ENCODE measurements at regions not wholly inside any gene's neighbourhood (a gene's known extent, or its start where the extent isn't known, plus 50 kb on each side); places are given as distances from the start of the nearest gene placed in this dataset.

DNA sequence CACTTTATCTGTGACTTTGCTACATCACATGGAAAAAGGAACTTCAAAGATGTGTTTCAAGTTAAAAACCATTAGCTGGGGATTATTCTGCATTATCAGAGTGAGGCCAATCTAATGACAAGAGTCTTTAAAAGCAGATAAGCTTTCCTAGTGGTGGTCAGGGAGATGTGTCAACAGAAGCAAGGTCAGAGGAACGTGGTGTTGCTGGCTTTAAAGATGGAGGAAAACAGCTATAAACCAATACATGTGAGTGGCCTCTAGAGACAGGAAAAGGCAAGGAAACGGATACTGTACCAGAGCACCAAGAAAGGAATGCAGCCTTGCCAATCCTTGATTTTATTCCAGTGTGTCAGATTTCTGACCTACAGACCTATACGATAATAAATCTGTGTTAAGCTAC, 204.2 kb downstream of the TAF11L14 start:
- TF ChIP-seq YY1 (IDR thresholded peaks at IDR 0.05; ENCODE audit: insufficient read depth, insufficient read length): no peak
- TF ChIP-seq ZNF274 (IDR thresholded peaks at IDR 0.05; ENCODE audit: low read depth, low read length): no peak
- TF ChIP-seq SUZ12 (IDR thresholded peaks at IDR 0.05; ENCODE audit: extremely low read depth, insufficient read depth, insufficient read length): no peak

All from NT2/D1 (cell line).